Nephron (organoid): ENCODE measurements at regions not wholly inside any gene's neighbourhood (a gene's known extent, or its start where the extent isn't known, plus 50 kb on each side); places are given as distances from the start of the nearest gene placed in this dataset.

Experiments used
- H3K27ac Mint-ChIP-seq, 3 experiments: 2 replicates each; pipeline ENCODE4 v1.8.0; 2020; ENCODE audit warnings: mixed read lengths in 3 of 3, mild to moderate bottlenecking in 2 of 3, moderate library complexity in 1 of 3
- H3K27me3 Mint-ChIP-seq: 2 replicates; pipeline ENCODE4 v1.8.0; 2021; ENCODE audit warnings: low read depth, mild to moderate bottlenecking, moderate library complexity, mixed read lengths
- H3K36me3 Mint-ChIP-seq: 2 replicates; pipeline ENCODE4 v1.8.0; 2020; ENCODE audit warnings: low read depth, mixed read lengths
- H3K4me1 Mint-ChIP-seq: 2 replicates; pipeline ENCODE4 v1.8.0; 2020; ENCODE audit warnings: mixed read lengths
- H3K4me3 Mint-ChIP-seq, 3 experiments: 2 replicates each; pipeline ENCODE4 v1.8.0; 2020; ENCODE audit warnings: mild to moderate bottlenecking in 3 of 3, mixed read lengths in 3 of 3, moderate library complexity in 2 of 3
- H3K9me3 Mint-ChIP-seq: 2 replicates; pipeline ENCODE4 v1.8.0; 2020; ENCODE audit warnings: mixed read lengths
- TF ChIP-seq, protein P1 (sequence below), 3 experiments: fragments of 200-600 bp; sonication (generic); IDR thresholded peaks; one replicate each; pipeline ENCODE4 v1.5.0; 2021; ENCODE audit warnings: antibody characterized with exemption in 3 of 3; ENCODE audit not compliant: unreplicated experiment in 3 of 3

DNA sequence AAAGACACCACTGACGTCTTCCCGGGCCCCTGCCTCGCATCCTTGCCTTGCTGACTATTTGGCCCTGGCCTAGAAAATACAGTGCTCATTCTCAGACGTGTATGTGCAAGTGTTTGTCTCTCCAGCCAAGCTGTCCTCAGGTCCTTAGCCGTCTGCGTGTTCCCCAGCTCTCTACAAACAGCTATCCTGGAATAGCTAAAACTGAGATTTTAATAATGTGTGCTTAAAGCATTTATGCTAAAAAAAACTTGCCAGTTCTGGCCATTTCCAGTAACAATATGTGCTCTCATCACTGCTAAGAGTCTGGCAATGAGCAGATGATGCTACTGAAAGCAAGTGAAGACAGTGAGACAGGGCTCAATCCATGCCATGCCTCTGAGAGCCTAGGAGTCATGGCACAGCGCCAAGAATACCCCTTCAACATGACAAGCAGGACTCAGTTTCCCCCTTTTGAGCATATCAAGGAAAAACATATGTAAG lies 55.7 kb downstream of the IRF2BP2 start:
- TF ChIP-seq, protein P1, sequence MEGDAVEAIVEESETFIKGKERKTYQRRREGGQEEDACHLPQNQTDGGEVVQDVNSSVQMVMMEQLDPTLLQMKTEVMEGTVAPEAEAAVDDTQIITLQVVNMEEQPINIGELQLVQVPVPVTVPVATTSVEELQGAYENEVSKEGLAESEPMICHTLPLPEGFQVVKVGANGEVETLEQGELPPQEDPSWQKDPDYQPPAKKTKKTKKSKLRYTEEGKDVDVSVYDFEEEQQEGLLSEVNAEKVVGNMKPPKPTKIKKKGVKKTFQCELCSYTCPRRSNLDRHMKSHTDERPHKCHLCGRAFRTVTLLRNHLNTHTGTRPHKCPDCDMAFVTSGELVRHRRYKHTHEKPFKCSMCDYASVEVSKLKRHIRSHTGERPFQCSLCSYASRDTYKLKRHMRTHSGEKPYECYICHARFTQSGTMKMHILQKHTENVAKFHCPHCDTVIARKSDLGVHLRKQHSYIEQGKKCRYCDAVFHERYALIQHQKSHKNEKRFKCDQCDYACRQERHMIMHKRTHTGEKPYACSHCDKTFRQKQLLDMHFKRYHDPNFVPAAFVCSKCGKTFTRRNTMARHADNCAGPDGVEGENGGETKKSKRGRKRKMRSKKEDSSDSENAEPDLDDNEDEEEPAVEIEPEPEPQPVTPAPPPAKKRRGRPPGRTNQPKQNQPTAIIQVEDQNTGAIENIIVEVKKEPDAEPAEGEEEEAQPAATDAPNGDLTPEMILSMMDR (IDR thresholded peaks at IDR 0.05; ENCODE audit: unreplicated experiment in 3 of 3), result no peak
- H3K9me3 Mint-ChIP-seq, result no peaks in the 10 kb centered on the region
- H3K36me3 Mint-ChIP-seq, result no peaks in the 10 kb centered on the region
- H3K27ac Mint-ChIP-seq, result peak overlapping the region; percentile 85 to 96 (median 93)
- no peak overlapping the region for H3K4me3 Mint-ChIP-seq
- H3K27me3 Mint-ChIP-seq, result peaks cover 4% of the 10 kb centered on the region
- H3K4me1 Mint-ChIP-seq, result peaks cover 32% of the 10 kb centered on the region

DNA sequence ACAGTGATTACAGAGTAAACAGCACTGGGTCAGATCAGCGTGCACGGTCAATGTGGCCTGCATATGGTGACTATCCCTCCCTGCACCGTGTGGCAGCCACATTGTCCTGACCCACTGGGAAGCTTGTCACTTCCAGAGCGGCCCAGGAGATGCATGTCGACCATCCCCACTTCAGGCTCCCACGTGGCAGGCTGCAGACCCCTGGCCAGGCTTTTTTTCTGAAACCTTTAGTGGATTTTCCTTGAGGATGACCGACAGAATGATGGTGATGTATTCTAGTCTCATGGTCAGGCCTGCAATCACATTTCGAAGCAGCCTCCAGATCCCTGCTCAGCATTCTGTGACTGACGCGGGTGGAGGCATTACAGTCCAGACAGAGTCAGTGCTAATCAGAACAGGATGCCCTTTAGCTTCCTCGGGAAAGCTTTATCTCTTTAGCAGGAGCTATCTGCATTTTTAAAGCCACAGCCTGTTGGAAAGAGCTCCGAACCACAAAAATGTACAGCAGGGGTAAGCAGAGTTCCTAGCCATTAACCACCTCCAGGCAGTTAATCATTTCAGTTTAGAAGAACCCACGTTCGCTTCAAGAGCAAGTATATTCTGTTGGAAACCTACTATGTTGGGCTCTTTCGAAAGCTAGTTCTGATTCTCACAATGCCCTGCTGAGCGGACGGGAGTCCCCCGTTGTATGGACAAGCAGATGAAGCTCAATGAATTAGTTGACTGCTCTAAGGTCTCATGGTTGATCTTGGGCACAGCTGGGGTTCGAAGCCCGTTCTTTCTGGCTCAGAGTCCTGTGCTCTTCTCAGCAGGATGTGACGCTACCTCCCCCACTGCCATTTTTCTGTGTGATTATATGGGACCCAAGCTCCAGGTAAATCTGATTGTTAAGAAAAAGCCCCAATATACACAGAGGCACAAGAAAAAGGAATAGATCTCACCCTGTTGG lies 56.5 kb downstream of the IRF2BP2 start:
- Mint-ChIP-seq H3K27me3 (peaks cover 4% of the 10 kb centered on the region), H3K4me3 (no peak overlapping the region), H3K9me3 (no peaks in the 10 kb centered on the region), H3K36me3 (no peaks in the 10 kb centered on the region), H3K27ac (peak overlapping the region; percentile 85 to 96 (median 93)), H3K4me1 (peaks cover 31% of the 10 kb centered on the region)
- TF ChIP-seq, protein P1 (IDR thresholded peaks at IDR 0.05; ENCODE audit: unreplicated experiment in 3 of 3), result no peak

DNA sequence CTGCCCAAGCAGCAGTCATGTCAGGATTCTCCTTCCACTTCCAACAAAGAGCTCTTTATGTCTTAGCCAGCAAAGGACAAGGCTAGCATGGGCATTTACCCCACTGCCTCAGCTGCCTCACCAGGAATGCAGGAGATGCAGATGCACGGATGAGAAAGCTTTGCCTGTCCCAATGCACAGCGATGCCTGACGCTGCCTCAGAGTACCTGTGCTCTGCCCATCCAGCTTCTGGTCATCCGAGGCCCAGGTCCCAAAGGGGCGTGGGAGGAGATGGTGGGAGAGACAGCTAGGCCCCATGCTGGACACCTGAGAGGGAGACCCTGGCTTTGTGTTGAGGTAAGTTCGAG lies 59.0 kb downstream of the IRF2BP2 start:
- TF ChIP-seq, protein P1 (IDR thresholded peaks at IDR 0.05; ENCODE audit: unreplicated experiment in 3 of 3), result no peak
- Mint-ChIP-seq H3K4me1 (peaks cover 39% of the 10 kb centered on the region), H3K27me3 (peaks cover 4% of the 10 kb centered on the region), H3K4me3 (no peak overlapping the region), H3K36me3 (no peaks in the 10 kb centered on the region), H3K9me3 (no peaks in the 10 kb centered on the region), H3K27ac (peak overlapping the region in 2 of 3 experiments; percentile 38 to 79)

DNA sequence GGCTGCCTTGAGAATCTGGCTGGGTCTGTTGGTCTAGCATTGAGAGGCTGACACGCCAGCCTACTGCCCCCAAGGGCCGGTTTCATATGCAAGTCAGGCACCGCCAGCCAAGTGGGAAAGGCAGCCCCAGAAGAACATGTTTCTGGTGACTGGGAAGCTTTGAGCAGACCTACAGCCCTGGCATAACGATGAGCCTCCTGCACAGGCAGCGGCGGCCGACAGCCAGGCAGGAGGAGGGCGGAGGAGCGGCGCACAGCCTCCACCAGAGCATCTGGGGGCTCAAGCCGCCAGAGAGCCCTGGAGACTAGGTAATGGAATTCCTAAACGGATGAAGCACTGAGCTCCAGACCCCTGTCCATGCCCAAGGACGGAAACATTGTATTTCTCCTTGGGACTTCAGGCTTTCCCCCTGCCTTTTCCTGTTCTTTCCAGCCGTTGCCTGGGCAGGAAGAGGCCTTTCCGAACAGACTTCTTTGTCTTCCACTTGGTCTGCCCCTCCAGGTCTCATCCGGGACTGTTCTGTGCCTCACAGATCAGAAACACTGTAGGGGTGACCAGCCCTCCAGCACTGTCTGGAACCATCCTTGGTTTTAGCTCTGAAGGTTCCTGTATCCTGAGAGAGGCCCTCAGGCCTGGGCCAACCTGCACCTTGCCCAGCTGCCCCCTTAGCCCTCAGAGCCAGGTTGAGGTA lies 59.5 kb downstream of the IRF2BP2 start:
- peaks cover 43% of the 10 kb centered on the region for H3K4me1 Mint-ChIP-seq
- H3K27ac Mint-ChIP-seq, result peak overlapping the region; percentile 38 to 81 (median 56)
- H3K27me3 Mint-ChIP-seq, result peaks cover 4% of the 10 kb centered on the region
- no peaks in the 10 kb centered on the region for H3K36me3 Mint-ChIP-seq
- TF ChIP-seq, protein P1 (IDR thresholded peaks at IDR 0.05; ENCODE audit: unreplicated experiment in 3 of 3), result no peak
- no peaks in the 10 kb centered on the region for H3K9me3 Mint-ChIP-seq
- H3K4me3 Mint-ChIP-seq, result no peak overlapping the region

DNA sequence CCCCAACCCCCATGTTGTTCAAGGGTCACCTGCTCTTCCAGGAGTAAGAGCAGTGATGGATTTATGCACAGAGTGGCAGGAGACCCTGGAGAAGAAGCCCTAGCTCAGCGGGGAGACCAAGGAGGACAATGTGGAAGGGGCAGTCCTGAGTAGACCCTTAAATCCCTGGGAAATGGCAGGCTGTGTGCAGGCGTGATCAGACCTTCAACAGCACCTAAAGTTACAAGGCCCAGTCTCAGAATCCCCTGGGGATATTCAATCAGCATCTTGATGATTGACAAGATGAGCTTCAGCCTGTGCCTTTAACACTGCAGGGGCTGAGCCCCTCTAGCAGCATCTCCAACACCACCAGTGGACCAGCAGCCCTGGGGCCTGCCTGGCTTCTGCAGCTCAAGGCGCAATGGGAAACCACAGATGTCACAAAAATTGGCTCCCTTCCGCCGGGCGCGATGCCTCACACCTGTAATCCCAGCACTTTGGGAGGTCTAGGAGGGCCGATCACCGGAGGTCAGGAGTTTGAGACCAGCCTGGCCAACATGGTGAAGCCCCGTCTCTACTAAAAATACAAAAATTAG lies 60.4 kb downstream of the IRF2BP2 start:
- Mint-ChIP-seq H3K4me1 (peaks cover 43% of the 10 kb centered on the region), H3K36me3 (no peaks in the 10 kb centered on the region), H3K4me3 (no peak overlapping the region), H3K27ac (peak overlapping the region; percentile 36 to 59 (median 53)), H3K27me3 (peaks cover 4% of the 10 kb centered on the region), H3K9me3 (no peaks in the 10 kb centered on the region)
- TF ChIP-seq, protein P1 (IDR thresholded peaks at IDR 0.05; ENCODE audit: unreplicated experiment in 3 of 3), result no peak
